Activated CD8-positive, alpha-beta T cell treated with anti-CD3 and anti-CD28 coated beads, Interleukin-2, amount 10 ng/mL, durations not matched to agents 7 days and 5 days (primary cell): ENCODE measurements at regions not wholly inside any gene's neighbourhood (a gene's known extent, or its start where the extent isn't known, plus 50 kb on each side); places are given as distances from the start of the nearest gene placed in this dataset.
A peak's percentile ranks its signal among the peaks of the same experiment; 100 is the strongest.

ENCODE experiments used
- ATAC-seq: fragments of 150-1000 bp; cut with Tn5 transposase; one replicate; pipeline ENCODE4 v1.10.0; 2021; ENCODE audit warnings: moderate library complexity
- CTCF ChIA-PET: fragments of 350-600 bp; sonication (Branson Sonifier 250); formaldehyde crosslinking; loops from one replicate; lab custom pipeline; 2021; ENCODE audit warnings: antibody characterized with exemption; lab: Charles Lee
- POLR2A ChIA-PET: fragments of 350-600 bp; sonication (Branson Sonifier 250); formaldehyde crosslinking; loops from one replicate; lab custom pipeline; 2021; ENCODE audit warnings: antibody characterized with exemption; lab: Charles Lee
- DNase-seq: peaks from one replicate; pipeline ENCODE4 v3.0.0-alpha.2; 2020
- H3K27ac Mint-ChIP-seq: one replicate; pipeline ENCODE4 v1.8.0; 2021; ENCODE audit warnings: mild to moderate bottlenecking, mixed read lengths
- H3K27me3 Mint-ChIP-seq: one replicate; pipeline ENCODE4 v1.8.0; 2021; ENCODE audit warnings: low read depth, mixed read lengths
- H3K36me3 Mint-ChIP-seq: one replicate; pipeline ENCODE4 v1.8.0; 2021; ENCODE audit warnings: low read depth, mixed read lengths
- H3K4me1 Mint-ChIP-seq: one replicate; pipeline ENCODE4 v1.8.0; 2021; ENCODE audit warnings: low read depth, mixed read lengths
- H3K4me3 Mint-ChIP-seq: one replicate; pipeline ENCODE4 v1.8.0; 2021; ENCODE audit warnings: mild to moderate bottlenecking, mixed read lengths
- H3K9me3 Mint-ChIP-seq: one replicate; pipeline ENCODE4 v1.8.0; 2022; ENCODE audit warnings: mixed read lengths; ENCODE audit not compliant: insufficient read depth

GRCh38 chr9:109916316-109916715, 136.3 kb downstream of the PALM2AKAP2 start:
- H3K27me3 Mint-ChIP-seq: no peaks in the 10 kb centered on the region
- ChIA-PET CTCF (interaction anchor here (1.0 kb wide), 1 partner anchor 136 kb away, joined by 3 read pairs; no protein-coding TSS in a partner anchor), POLR2A (no interaction called here)
- peaks cover 19% of the 10 kb centered on the region for H3K4me1 Mint-ChIP-seq
- H3K36me3 Mint-ChIP-seq: no peaks in the 10 kb centered on the region
- DNase-seq (no peak), ATAC-seq (no peak)
- no peak overlapping the region for H3K27ac Mint-ChIP-seq
- no peaks in the 10 kb centered on the region for H3K9me3 Mint-ChIP-seq
- no peak overlapping the region for H3K4me3 Mint-ChIP-seq

DNA sequence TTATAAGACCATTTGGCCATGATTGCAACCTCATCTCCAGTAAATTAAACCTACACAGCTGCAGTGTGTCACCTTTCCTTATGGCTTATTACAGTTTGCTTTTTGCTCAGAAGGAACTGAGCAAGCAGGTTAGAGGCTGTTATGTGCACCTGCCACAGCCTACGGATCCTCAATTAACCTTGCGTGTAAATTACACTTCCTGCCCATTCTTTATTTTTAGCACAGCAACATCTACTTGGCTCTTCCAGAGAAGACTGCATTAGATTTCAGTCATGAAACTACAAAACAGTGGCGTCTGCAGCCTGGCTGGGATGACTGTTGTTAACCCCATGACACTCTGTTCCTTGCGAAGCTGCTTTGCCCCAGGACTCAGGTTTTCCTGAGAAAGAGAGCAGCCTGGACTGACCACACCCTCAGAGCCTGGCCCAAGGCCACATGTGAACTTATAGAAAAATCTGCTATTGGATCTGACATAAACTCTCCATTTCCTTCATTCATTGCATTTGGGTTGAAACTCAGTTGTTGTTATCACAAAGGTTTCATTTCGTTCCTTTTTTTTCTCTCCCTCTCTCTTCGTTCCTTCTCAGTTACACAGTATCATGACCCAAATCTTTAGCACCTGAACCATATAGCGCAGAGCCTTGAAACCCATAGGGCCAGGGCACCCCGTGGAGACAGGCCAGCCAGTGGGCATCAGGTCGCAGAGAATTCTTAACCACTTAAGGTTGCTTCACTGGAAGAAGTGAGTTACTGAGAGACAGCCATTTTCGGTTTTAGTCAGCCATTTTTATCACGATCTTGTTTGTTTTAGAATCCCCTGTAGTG, 138.6 kb downstream of the PALM2AKAP2 start:
- Mint-ChIP-seq H3K4me1 (peaks cover 19% of the 10 kb centered on the region), H3K27me3 (no peaks in the 10 kb centered on the region), H3K4me3 (peak overlapping the region; percentile 7), H3K27ac (peak overlapping the region; percentile 45), H3K36me3 (no peaks in the 10 kb centered on the region), H3K9me3 (no peaks in the 10 kb centered on the region)
- DNase-seq (peak; percentile 27), ATAC-seq (peak; percentile 49)
- ChIA-PET CTCF (interaction anchor here (1.0 kb wide), 1 partner anchor 16 kb away, joined by 3 read pairs; no protein-coding TSS in a partner anchor), POLR2A (interaction anchor here (0.6 to 1.0 kb wide), 2 partner anchors 16 to 237 kb away, joined by 3 read pairs; no protein-coding TSS in a partner anchor)

GRCh38 chr9:109919736-109920408, 139.9 kb downstream of the PALM2AKAP2 start:
- ATAC-seq: no peak

DNA sequence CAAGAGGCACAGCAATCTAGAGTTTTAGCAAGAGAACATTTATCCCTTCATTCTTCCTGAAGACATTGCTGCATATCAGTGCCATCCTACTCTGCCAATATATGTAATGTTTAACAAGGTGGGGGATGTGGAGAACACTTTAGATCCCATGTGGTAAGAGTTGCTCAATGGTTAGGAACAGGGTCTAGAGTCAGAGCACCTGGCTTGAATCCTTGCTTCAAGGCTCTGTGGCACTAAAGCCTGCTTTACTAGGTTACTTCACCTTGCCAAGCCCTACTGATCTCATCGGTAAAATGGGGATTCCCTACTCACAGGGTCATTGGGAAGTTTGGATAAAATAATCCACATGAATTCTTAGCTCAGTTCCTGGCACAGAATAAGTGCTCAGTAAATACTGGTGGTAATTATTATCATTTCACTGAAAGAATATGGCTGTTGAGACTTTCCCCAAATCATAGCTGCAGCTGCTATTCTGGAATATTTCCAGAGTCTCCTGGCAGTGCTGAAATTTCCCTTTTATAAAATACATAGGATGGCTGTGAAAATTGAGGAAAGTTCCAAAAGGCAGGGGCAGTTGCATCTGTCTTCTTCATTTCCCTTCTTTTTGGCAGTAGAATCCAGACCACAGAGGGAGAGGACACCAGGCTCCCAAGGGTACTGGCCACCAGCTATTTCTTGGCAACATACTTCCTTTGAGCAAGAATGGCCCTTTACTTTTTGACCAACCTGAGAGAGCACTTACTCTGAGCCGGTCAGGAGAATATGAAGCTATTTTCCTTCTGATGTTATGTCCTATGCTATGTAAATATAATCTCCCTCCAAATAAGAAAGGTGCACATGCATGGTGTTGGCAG, 142.8 kb downstream of the PALM2AKAP2 start:
- H3K36me3 Mint-ChIP-seq: no peaks in the 10 kb centered on the region
- H3K4me1 Mint-ChIP-seq: peaks cover 21% of the 10 kb centered on the region
- no peak for DNase-seq
- no peaks in the 10 kb centered on the region for H3K9me3 Mint-ChIP-seq
- POLR2A ChIA-PET: interaction anchor here (0.7 kb wide), 1 partner anchor 23 kb away, joined by 3 read pairs; no protein-coding TSS in a partner anchor
- no peak overlapping the region for H3K4me3 Mint-ChIP-seq
- CTCF ChIA-PET: no interaction called here
- ATAC-seq: no peak
- no peak overlapping the region for H3K27ac Mint-ChIP-seq
- H3K27me3 Mint-ChIP-seq: peaks cover 3% of the 10 kb centered on the region

More at GRCh38 chr9:109919736-109920408, 139.9 kb downstream of the PALM2AKAP2 start:
- Mint-ChIP-seq H3K36me3 (no peaks in the 10 kb centered on the region), H3K27ac (no peak overlapping the region), H3K27me3 (peaks cover under 1% of the 10 kb centered on the region), H3K9me3 (no peaks in the 10 kb centered on the region), H3K4me3 (no peak overlapping the region), H3K4me1 (peaks cover 19% of the 10 kb centered on the region)
- DNase-seq: no peak
- POLR2A ChIA-PET: no interaction called here
- CTCF ChIA-PET: interaction anchor here (0.9 to 1.2 kb wide), 2 partner anchors 17 to 232 kb away, joined by 3 read pairs; no protein-coding TSS in a partner anchor

DNA sequence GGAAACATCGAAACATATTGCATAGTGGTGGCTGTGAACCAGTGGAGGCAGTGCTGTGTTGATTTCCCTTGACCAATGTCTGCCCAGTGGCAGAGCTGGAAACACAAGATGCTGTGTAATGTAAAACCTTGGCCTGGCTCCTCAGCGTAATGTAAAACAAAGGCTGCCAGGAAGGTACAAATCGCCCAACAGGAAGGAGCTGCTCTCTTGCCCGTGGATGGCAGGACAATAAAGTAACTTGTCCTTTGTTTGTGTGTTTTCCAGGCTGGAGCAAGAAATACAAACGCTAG, 143.4 kb downstream of the PALM2AKAP2 start:
- CTCF ChIA-PET: no interaction called here
- no peak for ATAC-seq
- no peak overlapping the region for H3K4me3 Mint-ChIP-seq
- no peaks in the 10 kb centered on the region for H3K9me3 Mint-ChIP-seq
- H3K36me3 Mint-ChIP-seq: no peaks in the 10 kb centered on the region
- no peak for DNase-seq
- peaks cover 3% of the 10 kb centered on the region for H3K27me3 Mint-ChIP-seq
- peaks cover 15% of the 10 kb centered on the region for H3K4me1 Mint-ChIP-seq
- no peak overlapping the region for H3K27ac Mint-ChIP-seq
- POLR2A ChIA-PET: interaction anchor here (0.7 kb wide), 1 partner anchor 22 kb away, joined by 3 read pairs; no protein-coding TSS in a partner anchor

GRCh38 chr9:109923806-109924205, 143.8 kb downstream of the PALM2AKAP2 start:
- H3K27ac Mint-ChIP-seq: no peak overlapping the region
- no peak for DNase-seq
- ATAC-seq: no peak
- H3K4me3 Mint-ChIP-seq: no peak overlapping the region
- ChIA-PET CTCF (no interaction called here), POLR2A (no interaction called here)
- peaks cover 3% of the 10 kb centered on the region for H3K27me3 Mint-ChIP-seq
- no peaks in the 10 kb centered on the region for H3K9me3 Mint-ChIP-seq
- peaks cover 11% of the 10 kb centered on the region for H3K4me1 Mint-ChIP-seq
- no peaks in the 10 kb centered on the region for H3K36me3 Mint-ChIP-seq

DNA sequence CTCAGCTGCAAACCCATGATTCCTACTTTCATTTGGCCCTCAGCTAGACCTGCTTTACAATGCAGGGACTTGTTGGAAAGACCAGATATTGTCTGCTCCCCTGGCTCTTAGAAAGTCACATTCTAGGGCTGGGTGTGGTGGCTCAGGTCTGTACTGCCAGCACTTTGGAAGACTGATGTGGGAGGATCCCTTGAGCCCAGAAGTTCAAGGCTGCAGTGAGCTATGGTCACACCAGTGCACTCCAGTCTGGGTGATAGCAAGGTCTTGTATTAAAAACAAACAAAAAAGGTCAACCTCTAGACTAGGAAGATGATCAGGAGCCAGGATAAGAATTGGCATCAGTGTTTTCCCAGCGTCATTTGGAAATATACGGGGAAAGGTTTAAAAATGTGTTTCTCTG, 145.8 kb downstream of the PALM2AKAP2 start:
- POLR2A ChIA-PET: interaction anchor here (0.7 kb wide), 1 partner anchor 19 kb away, joined by 3 read pairs; no protein-coding TSS in a partner anchor
- Mint-ChIP-seq H3K27ac (no peak overlapping the region), H3K9me3 (no peaks in the 10 kb centered on the region), H3K36me3 (no peaks in the 10 kb centered on the region), H3K4me1 (peaks cover 5% of the 10 kb centered on the region), H3K27me3 (peaks cover 7% of the 10 kb centered on the region), H3K4me3 (no peak overlapping the region)
- no peak for ATAC-seq
- CTCF ChIA-PET: no interaction called here
- DNase-seq: no peak

DNA sequence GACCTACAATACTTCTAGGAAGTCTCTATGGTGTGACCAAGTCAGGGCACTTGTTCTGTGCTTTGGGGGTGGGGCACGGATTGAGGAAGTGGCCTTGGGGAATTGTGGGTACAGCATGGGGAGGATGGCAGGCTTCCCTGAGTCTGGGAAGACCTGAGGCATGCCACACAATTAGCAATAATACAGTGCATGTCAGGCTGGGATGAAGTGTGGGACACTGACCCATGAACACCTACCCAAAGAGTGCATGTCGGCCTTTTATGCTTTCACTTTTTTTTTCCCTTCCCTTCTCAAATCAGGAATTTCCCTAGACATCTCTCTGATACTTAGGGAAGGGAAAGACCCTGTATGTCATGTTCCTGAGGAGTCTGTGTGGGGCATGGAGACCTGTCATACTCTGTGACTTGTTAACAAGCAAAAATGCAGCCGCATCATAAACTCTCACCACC, 146.4 kb downstream of the PALM2AKAP2 start:
- Mint-ChIP-seq H3K27me3 (peaks cover 10% of the 10 kb centered on the region), H3K27ac (no peak overlapping the region), H3K4me1 (peaks cover 5% of the 10 kb centered on the region), H3K4me3 (no peak overlapping the region), H3K36me3 (no peaks in the 10 kb centered on the region), H3K9me3 (no peaks in the 10 kb centered on the region)
- DNase-seq: no peak
- CTCF ChIA-PET: no interaction called here
- no peak for ATAC-seq
- POLR2A ChIA-PET: interaction anchor here (0.7 kb wide), 1 partner anchor 19 kb away, joined by 3 read pairs; no protein-coding TSS in a partner anchor

DNA sequence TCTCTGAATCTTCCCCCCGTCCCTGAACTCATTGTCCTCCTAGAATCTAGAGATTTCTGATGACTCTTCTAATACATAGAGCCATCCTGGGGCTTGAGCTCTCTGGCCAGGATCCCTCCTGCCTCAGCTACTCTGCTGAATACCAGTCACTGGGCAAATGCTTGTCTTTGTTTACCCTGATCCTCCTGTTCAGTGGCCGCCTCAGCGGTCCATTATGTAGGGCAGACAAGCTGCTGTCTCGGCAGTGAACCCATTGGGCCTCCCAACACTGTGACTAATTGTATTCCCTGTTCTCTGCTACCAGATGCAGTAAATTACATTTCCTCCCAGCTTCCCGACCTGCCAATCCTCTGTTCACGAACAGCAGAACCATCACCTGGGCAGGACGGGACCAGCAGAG, 151.6 kb downstream of the PALM2AKAP2 start:
- DNase-seq: no peak
- ATAC-seq: no peak
- Mint-ChIP-seq H3K36me3 (no peaks in the 10 kb centered on the region), H3K27ac (no peak overlapping the region), H3K4me1 (peaks cover 12% of the 10 kb centered on the region), H3K9me3 (no peaks in the 10 kb centered on the region), H3K27me3 (peaks cover 7% of the 10 kb centered on the region), H3K4me3 (no peak overlapping the region)
- POLR2A ChIA-PET: no interaction called here
- CTCF ChIA-PET: interaction anchor here (0.8 to 1.0 kb wide), 2 partner anchors 212 to 220 kb away, joined by 3 read pairs; no protein-coding TSS in a partner anchor

DNA sequence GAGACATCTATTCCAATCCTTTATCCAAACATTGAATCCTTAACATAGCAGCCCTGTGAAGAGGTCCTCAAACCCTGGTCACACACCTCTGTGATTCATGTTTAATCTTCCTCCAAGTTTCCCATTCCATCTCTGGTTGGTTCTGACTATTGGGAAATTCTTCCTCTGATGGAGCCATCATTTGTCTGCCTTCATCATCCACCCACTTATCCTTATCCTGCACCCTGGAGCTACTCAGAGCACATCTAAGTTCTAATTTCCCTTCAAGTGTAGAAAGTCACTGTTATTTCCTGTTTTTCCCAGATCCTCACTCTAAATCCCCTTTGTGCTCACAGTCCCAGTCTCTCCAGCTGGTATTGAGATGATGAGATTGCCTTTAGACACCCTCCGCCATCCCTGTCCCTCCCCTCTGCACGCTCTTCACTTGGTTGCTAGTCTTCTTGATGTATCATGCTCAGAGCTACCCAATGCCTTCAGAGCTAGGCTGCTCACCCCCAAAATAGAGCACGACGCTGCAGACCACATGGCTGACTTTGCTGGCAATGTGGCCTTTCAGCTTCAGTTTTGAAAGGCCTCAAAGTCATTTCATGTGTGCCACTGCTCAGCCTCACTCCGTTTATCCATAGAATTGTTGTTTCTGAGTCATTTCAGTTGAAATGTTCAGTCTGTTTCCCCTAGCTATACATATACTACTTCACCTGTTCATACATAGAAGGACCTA, 154.3 kb downstream of the PALM2AKAP2 start:
- ChIA-PET CTCF (interaction anchor here (0.9 to 1.7 kb wide), 6 partner anchors 11 to 334 kb away, joined by 3 to 6 read pairs (median 3); no protein-coding TSS in a partner anchor), POLR2A (no interaction called here)
- DNase-seq (no peak), ATAC-seq (no peak)
- Mint-ChIP-seq H3K4me3 (no peak overlapping the region), H3K36me3 (no peaks in the 10 kb centered on the region), H3K4me1 (peaks cover 18% of the 10 kb centered on the region), H3K27ac (no peak overlapping the region), H3K27me3 (peaks cover 9% of the 10 kb centered on the region), H3K9me3 (no peaks in the 10 kb centered on the region)
